ENCODE measurements at regions not wholly inside any gene's neighbourhood (a gene's known extent, or its start where the extent isn't known, plus 50 kb on each side); places are given as distances from the start of the nearest gene placed in this dataset.

- ChIA-PET POLR2A (ENCODE audit: low non-redundant PET) (no interaction called here), CTCF (no interaction called here)
- no peak overlapping the region for H3K27ac ChIP-seq
- no peak for TF ChIP-seq CTCF (conservative IDR thresholded peaks at IDR 0.05; ENCODE audit: low read depth)
- DNase-seq (ENCODE audit: low spot score): no peak
Observed at GRCh38 chr7:46028246-46028645, 107.2 kb upstream of the IGFBP3 start.

- TF ChIP-seq CTCF (conservative IDR thresholded peaks at IDR 0.05; ENCODE audit: low read depth): no peak
- no peak overlapping the region for H3K27ac ChIP-seq
- DNase-seq (ENCODE audit: low spot score): no peak
- CTCF ChIA-PET: interaction anchor here (0.6 kb wide), 1 partner anchor 295 kb away, joined by 8 read pairs; no protein-coding TSS in a partner anchor
- POLR2A ChIA-PET (ENCODE audit: low non-redundant PET): no interaction called here
Observed at GRCh38 chr7:46026741-46027140, 105.7 kb upstream of the IGFBP3 start.

GRCh38 chr7:46024263-46024916 is 103.3 kb upstream of the IGFBP3 start:
- no peak for DNase-seq (ENCODE audit: low spot score)
- POLR2A ChIA-PET (ENCODE audit: low non-redundant PET): no interaction called here
- H3K27ac ChIP-seq: no peak overlapping the region
- CTCF ChIA-PET: interaction anchor here (0.6 to 0.7 kb wide), 3 partner anchors 14 to 1043 kb away, joined by 3 read pairs; no protein-coding TSS in a partner anchor
- TF ChIP-seq CTCF (conservative IDR thresholded peaks at IDR 0.05; ENCODE audit: low read depth): no peak

- no peak for TF ChIP-seq CTCF (conservative IDR thresholded peaks at IDR 0.05; ENCODE audit: low read depth)
- no peak for DNase-seq (ENCODE audit: low spot score)
- CTCF ChIA-PET: interaction anchor here (0.9 kb wide), 1 partner anchor 34 kb away, joined by 3 read pairs; no protein-coding TSS in a partner anchor
- no peak overlapping the region for H3K27ac ChIP-seq
- POLR2A ChIA-PET (ENCODE audit: low non-redundant PET): no interaction called here
Observed at GRCh38 chr7:46022397-46022796, 101.3 kb upstream of the IGFBP3 start.

GRCh38 chr7:46015107-46015868 is 94.2 kb upstream of the IGFBP3 start:
- no peak overlapping the region for H3K27ac ChIP-seq
- DNase-seq (ENCODE audit: low spot score): no peak
- CTCF ChIA-PET: no interaction called here
- POLR2A ChIA-PET (ENCODE audit: low non-redundant PET): no interaction called here
- TF ChIP-seq CTCF (conservative IDR thresholded peaks at IDR 0.05; ENCODE audit: low read depth): no peak

- POLR2A ChIA-PET (ENCODE audit: low non-redundant PET): no interaction called here
- CTCF ChIA-PET: no interaction called here
- no peak for TF ChIP-seq CTCF (conservative IDR thresholded peaks at IDR 0.05; ENCODE audit: low read depth)
- H3K27ac ChIP-seq: no peak overlapping the region
- DNase-seq (ENCODE audit: low spot score): no peak
Observed at GRCh38 chr7:46011501-46011900, 90.4 kb upstream of the IGFBP3 start.

Data from RWPE1 (cell line).